ENCODE measurements at regions not wholly inside any gene's neighbourhood (a gene's known extent, or its start where the extent isn't known, plus 50 kb on each side); places are given as distances from the start of the nearest gene placed in this dataset.

DNA sequence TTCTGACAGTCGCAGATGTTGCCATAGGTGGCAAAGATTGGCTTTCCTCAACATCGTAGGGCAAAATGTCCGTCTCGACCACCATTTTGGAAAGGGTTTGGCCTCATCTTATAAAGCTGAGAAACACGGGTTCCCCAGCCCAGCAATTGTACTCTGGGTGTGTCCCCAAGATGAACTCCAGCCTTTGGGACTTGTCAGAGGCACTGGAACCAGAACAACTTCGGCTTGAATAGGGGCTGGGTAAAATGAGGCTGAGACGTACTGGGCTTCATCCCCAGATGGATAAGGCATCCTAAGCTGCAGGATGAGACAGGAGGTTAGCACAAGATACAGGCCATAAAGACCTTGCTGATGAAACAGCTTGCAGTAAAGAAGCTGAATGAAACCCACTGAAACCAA is 151.9 kb downstream of the CRLF2 start:
- TF ChIP-seq, protein P1, sequence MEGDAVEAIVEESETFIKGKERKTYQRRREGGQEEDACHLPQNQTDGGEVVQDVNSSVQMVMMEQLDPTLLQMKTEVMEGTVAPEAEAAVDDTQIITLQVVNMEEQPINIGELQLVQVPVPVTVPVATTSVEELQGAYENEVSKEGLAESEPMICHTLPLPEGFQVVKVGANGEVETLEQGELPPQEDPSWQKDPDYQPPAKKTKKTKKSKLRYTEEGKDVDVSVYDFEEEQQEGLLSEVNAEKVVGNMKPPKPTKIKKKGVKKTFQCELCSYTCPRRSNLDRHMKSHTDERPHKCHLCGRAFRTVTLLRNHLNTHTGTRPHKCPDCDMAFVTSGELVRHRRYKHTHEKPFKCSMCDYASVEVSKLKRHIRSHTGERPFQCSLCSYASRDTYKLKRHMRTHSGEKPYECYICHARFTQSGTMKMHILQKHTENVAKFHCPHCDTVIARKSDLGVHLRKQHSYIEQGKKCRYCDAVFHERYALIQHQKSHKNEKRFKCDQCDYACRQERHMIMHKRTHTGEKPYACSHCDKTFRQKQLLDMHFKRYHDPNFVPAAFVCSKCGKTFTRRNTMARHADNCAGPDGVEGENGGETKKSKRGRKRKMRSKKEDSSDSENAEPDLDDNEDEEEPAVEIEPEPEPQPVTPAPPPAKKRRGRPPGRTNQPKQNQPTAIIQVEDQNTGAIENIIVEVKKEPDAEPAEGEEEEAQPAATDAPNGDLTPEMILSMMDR (IDR thresholded peaks at IDR 0.05), result no peak
- no peak for TF ChIP-seq POLR2A (IDR thresholded peaks at IDR 0.05)
